GM12878 (cell line): ENCODE measurements at regions not wholly inside any gene's neighbourhood (a gene's known extent, or its start where the extent isn't known, plus 50 kb on each side); places are given as distances from the start of the nearest gene placed in this dataset.

Experiments used
- ATAC-seq: fragments of 200-7000 bp; cut with Tn5 transposase; 3 replicates; pipeline ENCODE4 v1.9.1; 2020; ENCODE audit warnings: mild to moderate bottlenecking, moderate library complexity
- BruUV-seq: library from RNA; stranded (reverse); fragments of 400-500 nt; replicated peaks from 2 replicates; lab custom pipeline; 2021; lab: Mats Ljungman, UMichigan
- CTCF ChIA-PET: fragments of 300-600 bp; sonication (Branson Sonifier 250); formaldehyde crosslinking; extraction: SDS; loops from one replicate; lab custom pipeline; 2021; ENCODE audit warnings: inconsistent platforms; lab: Yijun Ruan, JAX
- POLR2A ChIA-PET: fragments of 350-600 bp; formaldehyde crosslinking; extraction: SDS; loops from one replicate; lab custom pipeline; 2021; ENCODE audit warnings: inconsistent platforms; lab: Charles Lee
- RAD21 ChIA-PET: fragments of 300-600 bp; sonication (Branson Sonifier 250); formaldehyde crosslinking; loops from one replicate; lab custom pipeline; 2023; ENCODE audit warnings: antibody characterized with exemption; ENCODE audit not compliant: unreplicated experiment; lab: Charles Lee
- SMC1A ChIA-PET: fragments of 300-600 bp; sonication (Branson Sonifier 250); formaldehyde crosslinking; loops from one replicate; lab custom pipeline; 2023; ENCODE audit not compliant: unreplicated experiment, uncharacterized antibody; lab: Charles Lee
- DNase-seq: peaks from one replicate; pipeline ENCODE4 v3.0.0-alpha.2; 2011; ENCODE audit warnings: low read depth, low spot score
- FAIRE-seq: peaks from 3 replicates; lab custom pipeline; 2011; peaks lifted over from hg19 to GRCh38; lab: Jason Lieb, UNC
- H2AFZ ChIP-seq: 2 replicates; pipeline ENCODE4 v1.6.0; 2011; ENCODE audit warnings: low read depth, low read length, control low read depth; ENCODE audit not compliant: control insufficient read depth
- H3K27ac ChIP-seq: 2 replicates; pipeline ENCODE4 v1.5.1; 2011; ENCODE audit warnings: control low read depth; ENCODE audit not compliant: control insufficient read depth, insufficient read depth
- H3K27me3 ChIP-seq, 2 experiments: replicated peaks in 1 of 2; 2 replicates each; pipeline versions ENCODE4 v1.6.0 to v1.6.1; 2011; ENCODE audit warnings: low read length in 1 of 2; ENCODE audit not compliant: control insufficient read depth in 2 of 2, insufficient read depth in 2 of 2
- H3K36me3 ChIP-seq, 2 experiments: 2 replicates each; pipeline ENCODE4 v1.5.1; 2011; ENCODE audit warnings: low read length in 1 of 2; ENCODE audit not compliant: control insufficient read depth in 2 of 2, insufficient read depth in 2 of 2
- H3K4me1 ChIP-seq: 2 replicates; pipeline ENCODE4 v1.6.1; 2011; ENCODE audit warnings: mild to moderate bottlenecking, low read length, moderate library complexity, mixed read lengths; ENCODE audit not compliant: control insufficient read depth, insufficient read depth
- H3K4me2 ChIP-seq: 2 replicates; pipeline ENCODE4 v1.6.0; 2011; ENCODE audit warnings: control low read depth; ENCODE audit not compliant: control insufficient read depth, insufficient read depth
- H3K4me3 ChIP-seq: fragments of 200-600 bp; sonication (generic); 2 replicates; pipeline ENCODE4 v1.5.1; 2016
- H3K79me2 ChIP-seq: 2 replicates; pipeline ENCODE4 v1.6.0; 2011; ENCODE audit warnings: low read length; ENCODE audit not compliant: control insufficient read depth, insufficient read depth
- H3K9ac ChIP-seq: 2 replicates; pipeline ENCODE4 v1.8.0; 2011; ENCODE audit warnings: low read length, control low read depth, mixed read lengths; ENCODE audit not compliant: control insufficient read depth, insufficient read depth
- H3K9me3 ChIP-seq: replicated peaks from 3 replicates; pipeline ENCODE4 v1.5.1; 2011; ENCODE audit warnings: mild to moderate bottlenecking, low read length; ENCODE audit not compliant: control insufficient read depth, insufficient read depth
- H4K20me1 ChIP-seq: 2 replicates; pipeline ENCODE4 v1.6.0; 2011; ENCODE audit not compliant: control insufficient read depth, insufficient read depth
- ASH2L ChIP-seq: fragments of 300-600, 200-600 bp; sonication (generic); IDR thresholded peaks from 2 replicates; pipeline ENCODE4 v1.6.1; 2017; ENCODE audit warnings: low read depth, mild to moderate bottlenecking, borderline replicate concordance
- BRCA1 ChIP-seq: IDR thresholded peaks from 2 replicates; pipeline ENCODE4 v1.6.1; 2011; ENCODE audit warnings: low read depth, low read length, improper control_type of control experiment
- CHD4 ChIP-seq: fragments of 200-600 bp; sonication (generic); IDR thresholded peaks from 2 replicates; pipeline ENCODE4 v1.6.1; 2016; ENCODE audit warnings: mild to moderate bottlenecking
- ESRRA ChIP-seq: IDR thresholded peaks from 2 replicates; pipeline ENCODE4 v1.6.1; 2012; ENCODE audit warnings: mild to moderate bottlenecking, low read length, improper control_type of control experiment
- EZH2 ChIP-seq: IDR thresholded peaks from 2 replicates; pipeline ENCODE4 v1.6.1; 2012; ENCODE audit warnings: low read depth, mild to moderate bottlenecking, control low read depth, inconsistent platforms, low read length, borderline replicate concordance; ENCODE audit not compliant: control insufficient read depth
- FOXK2 ChIP-seq: fragments of 450-650 bp; IDR thresholded peaks from 2 replicates; pipeline ENCODE4 v1.6.1; 2017; ENCODE audit warnings: mild to moderate bottlenecking, moderate library complexity
- MYB ChIP-seq: fragments of 150-350 bp; IDR thresholded peaks from 2 replicates; pipeline ENCODE4 v1.6.1; 2014; ENCODE audit warnings: mild to moderate bottlenecking, low read depth, low read length, borderline replicate concordance
- NFYB ChIP-seq: IDR thresholded peaks from 2 replicates; pipeline ENCODE4 v1.6.1; 2011; ENCODE audit warnings: low read depth, mild to moderate bottlenecking, low read length, improper control_type of control experiment, moderate library complexity; ENCODE audit not compliant: insufficient read depth
- RAD51 ChIP-seq: fragments of 450-650 bp; IDR thresholded peaks from 2 replicates; pipeline ENCODE4 v1.6.1; 2016; ENCODE audit warnings: moderate library complexity, mild to moderate bottlenecking, inconsistent platforms
- SMC3 ChIP-seq: IDR thresholded peaks from 2 replicates; pipeline ENCODE4 v1.6.1; 2011; ENCODE audit warnings: low read length, improper control_type of control experiment, borderline replicate concordance
- SP1 ChIP-seq: IDR thresholded peaks from one replicate; pipeline ENCODE4 v1.6.1; 2011; ENCODE audit warnings: low read depth, low read length
- YY1 ChIP-seq: IDR thresholded peaks from 2 replicates; pipeline ENCODE4 v1.6.1; 2011; ENCODE audit warnings: low read depth, mild to moderate bottlenecking, low read length
- ZNF24 ChIP-seq: fragments of 450-650 bp; IDR thresholded peaks from 2 replicates; pipeline ENCODE4 v1.6.1; 2017; ENCODE audit warnings: antibody characterized with exemption, mild to moderate bottlenecking
- in situ Hi-C: fragments of 300-500 bp; cut with MboI; formaldehyde crosslinking; loops from 9 replicates; pipeline ENCODE4 v1.14.3; 2018; ENCODE audit warnings: mixed read lengths
- intact Hi-C: fragments of 100-400 bp; cut with micrococcal nuclease; formaldehyde crosslinking; loops from one replicate; pipeline ENCODE4 v1.14.2; 2022; ENCODE audit not compliant: unreplicated experiment
- TF ChIP-seq, protein P1 (sequence below): fragments of 450-650 bp; IDR thresholded peaks from 2 replicates; pipeline ENCODE4 v1.6.1; 2017; ENCODE audit warnings: mild to moderate bottlenecking, low read depth, inconsistent platforms; ENCODE audit not compliant: poor library complexity, severe bottlenecking
- TF ChIP-seq, protein P2 (sequence below): fragments of 450-650 bp; IDR thresholded peaks from 2 replicates; pipeline ENCODE4 v1.6.1; 2016; ENCODE audit warnings: mild to moderate bottlenecking, moderate library complexity, borderline replicate concordance
- TF ChIP-seq, protein P3 (sequence below), 3 experiments: IDR thresholded peaks in 2 of 3; conservative IDR thresholded peaks in 1 of 3; 2 replicates each; pipeline ENCODE4 v1.5.1; 2011; ENCODE audit warnings: low read depth in 3 of 3, low read length in 3 of 3, mild to moderate bottlenecking in 3 of 3, control low read depth in 2 of 3, moderate library complexity in 2 of 3, inconsistent platforms in 1 of 3, mixed read lengths in 1 of 3; ENCODE audit not compliant: control insufficient read depth in 2 of 3, insufficient read depth in 1 of 3; ENCODE audit errors: extremely low read depth in 1 of 3

DNA sequence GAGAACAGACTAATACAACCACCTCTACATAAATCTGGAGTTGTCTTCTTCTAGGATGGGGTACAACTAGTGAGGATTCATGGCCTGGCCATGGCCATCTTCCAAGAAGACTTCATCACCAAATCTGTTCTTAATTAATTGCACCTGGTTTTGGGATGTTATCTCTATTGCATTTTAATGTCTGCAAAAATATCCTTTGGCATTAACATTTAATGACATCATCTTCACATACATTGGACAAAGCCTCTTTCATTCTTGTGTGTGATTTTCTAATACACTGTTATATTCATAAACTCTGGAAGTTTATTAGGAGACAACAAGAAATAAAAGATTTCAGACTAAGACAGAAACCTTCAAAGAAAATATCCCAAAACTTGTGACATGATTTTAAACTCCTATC, 124.2 kb upstream of the ABCB5 start:
- no peaks in the 10 kb centered on the region; a peak in 1 of 4 replicates for H3K36me3 ChIP-seq
- ChIA-PET CTCF (no interaction called here), RAD21 (no interaction called here), POLR2A (no interaction called here), SMC1A (no interaction called here)
- H3K4me3 ChIP-seq, result no peak overlapping the region
- FAIRE-seq, result no peak
- no peak for TF ChIP-seq RAD51
- TF ChIP-seq ZNF24, result no peak
- no peak for TF ChIP-seq BRCA1
- TF ChIP-seq CHD4, result no peak
- TF ChIP-seq FOXK2, result no peak
- TF ChIP-seq, protein P1, sequence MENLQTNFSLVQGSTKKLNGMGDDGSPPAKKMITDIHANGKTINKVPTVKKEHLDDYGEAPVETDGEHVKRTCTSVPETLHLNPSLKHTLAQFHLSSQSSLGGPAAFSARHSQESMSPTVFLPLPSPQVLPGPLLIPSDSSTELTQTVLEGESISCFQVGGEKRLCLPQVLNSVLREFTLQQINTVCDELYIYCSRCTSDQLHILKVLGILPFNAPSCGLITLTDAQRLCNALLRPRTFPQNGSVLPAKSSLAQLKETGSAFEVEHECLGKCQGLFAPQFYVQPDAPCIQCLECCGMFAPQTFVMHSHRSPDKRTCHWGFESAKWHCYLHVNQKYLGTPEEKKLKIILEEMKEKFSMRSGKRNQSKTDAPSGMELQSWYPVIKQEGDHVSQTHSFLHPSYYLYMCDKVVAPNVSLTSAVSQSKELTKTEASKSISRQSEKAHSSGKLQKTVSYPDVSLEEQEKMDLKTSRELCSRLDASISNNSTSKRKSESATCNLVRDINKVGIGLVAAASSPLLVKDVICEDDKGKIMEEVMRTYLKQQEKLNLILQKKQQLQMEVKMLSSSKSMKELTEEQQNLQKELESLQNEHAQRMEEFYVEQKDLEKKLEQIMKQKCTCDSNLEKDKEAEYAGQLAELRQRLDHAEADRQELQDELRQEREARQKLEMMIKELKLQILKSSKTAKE, result no peak
- no peak for TF ChIP-seq MYB
- no peak for TF ChIP-seq ESRRA
- TF ChIP-seq, protein P2, sequence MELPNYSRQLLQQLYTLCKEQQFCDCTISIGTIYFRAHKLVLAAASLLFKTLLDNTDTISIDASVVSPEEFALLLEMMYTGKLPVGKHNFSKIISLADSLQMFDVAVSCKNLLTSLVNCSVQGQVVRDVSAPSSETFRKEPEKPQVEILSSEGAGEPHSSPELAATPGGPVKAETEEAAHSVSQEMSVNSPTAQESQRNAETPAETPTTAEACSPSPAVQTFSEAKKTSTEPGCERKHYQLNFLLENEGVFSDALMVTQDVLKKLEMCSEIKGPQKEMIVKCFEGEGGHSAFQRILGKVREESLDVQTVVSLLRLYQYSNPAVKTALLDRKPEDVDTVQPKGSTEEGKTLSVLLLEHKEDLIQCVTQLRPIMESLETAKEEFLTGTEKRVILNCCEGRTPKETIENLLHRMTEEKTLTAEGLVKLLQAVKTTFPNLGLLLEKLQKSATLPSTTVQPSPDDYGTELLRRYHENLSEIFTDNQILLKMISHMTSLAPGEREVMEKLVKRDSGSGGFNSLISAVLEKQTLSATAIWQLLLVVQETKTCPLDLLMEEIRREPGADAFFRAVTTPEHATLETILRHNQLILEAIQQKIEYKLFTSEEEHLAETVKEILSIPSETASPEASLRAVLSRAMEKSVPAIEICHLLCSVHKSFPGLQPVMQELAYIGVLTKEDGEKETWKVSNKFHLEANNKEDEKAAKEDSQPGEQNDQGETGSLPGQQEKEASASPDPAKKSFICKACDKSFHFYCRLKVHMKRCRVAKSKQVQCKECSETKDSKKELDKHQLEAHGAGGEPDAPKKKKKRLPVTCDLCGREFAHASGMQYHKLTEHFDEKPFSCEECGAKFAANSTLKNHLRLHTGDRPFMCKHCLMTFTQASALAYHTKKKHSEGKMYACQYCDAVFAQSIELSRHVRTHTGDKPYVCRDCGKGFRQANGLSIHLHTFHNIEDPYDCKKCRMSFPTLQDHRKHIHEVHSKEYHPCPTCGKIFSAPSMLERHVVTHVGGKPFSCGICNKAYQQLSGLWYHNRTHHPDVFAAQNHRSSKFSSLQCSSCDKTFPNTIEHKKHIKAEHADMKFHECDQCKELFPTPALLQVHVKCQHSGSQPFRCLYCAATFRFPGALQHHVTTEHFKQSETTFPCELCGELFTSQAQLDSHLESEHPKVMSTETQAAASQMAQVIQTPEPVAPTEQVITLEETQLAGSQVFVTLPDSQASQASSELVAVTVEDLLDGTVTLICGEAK, result no peak
- TF ChIP-seq NFYB, result no peak
- TF ChIP-seq, protein P3, sequence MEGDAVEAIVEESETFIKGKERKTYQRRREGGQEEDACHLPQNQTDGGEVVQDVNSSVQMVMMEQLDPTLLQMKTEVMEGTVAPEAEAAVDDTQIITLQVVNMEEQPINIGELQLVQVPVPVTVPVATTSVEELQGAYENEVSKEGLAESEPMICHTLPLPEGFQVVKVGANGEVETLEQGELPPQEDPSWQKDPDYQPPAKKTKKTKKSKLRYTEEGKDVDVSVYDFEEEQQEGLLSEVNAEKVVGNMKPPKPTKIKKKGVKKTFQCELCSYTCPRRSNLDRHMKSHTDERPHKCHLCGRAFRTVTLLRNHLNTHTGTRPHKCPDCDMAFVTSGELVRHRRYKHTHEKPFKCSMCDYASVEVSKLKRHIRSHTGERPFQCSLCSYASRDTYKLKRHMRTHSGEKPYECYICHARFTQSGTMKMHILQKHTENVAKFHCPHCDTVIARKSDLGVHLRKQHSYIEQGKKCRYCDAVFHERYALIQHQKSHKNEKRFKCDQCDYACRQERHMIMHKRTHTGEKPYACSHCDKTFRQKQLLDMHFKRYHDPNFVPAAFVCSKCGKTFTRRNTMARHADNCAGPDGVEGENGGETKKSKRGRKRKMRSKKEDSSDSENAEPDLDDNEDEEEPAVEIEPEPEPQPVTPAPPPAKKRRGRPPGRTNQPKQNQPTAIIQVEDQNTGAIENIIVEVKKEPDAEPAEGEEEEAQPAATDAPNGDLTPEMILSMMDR (IDR thresholded peaks at IDR 0.05 in 2 of 3, conservative IDR thresholded peaks at IDR 0.05 in 1 of 3; ENCODE audit: control insufficient read depth in 2 of 3, extremely low read depth in 1 of 3, insufficient read depth in 1 of 3, low read depth in 3 of 3, low read length in 3 of 3), result no peak
- no peak for TF ChIP-seq SP1
- TF ChIP-seq EZH2, result no peak
- no peak for TF ChIP-seq SMC3
- TF ChIP-seq YY1, result no peak
- TF ChIP-seq ASH2L, result no peak
- H3K27ac ChIP-seq, result no peak overlapping the region
- in situ Hi-C loops, result no loop called here
- no peaks in the 10 kb centered on the region for H3K4me1 ChIP-seq
- H4K20me1 ChIP-seq, result no peaks in the 10 kb centered on the region
- BruUV-seq, result no TSS peak
- ATAC-seq, result no peak
- no peak overlapping the region for H2AFZ ChIP-seq
- intact Hi-C loops, result no loop called here
- no peak overlapping the region for H3K4me2 ChIP-seq
- DNase-seq, result no peak
- H3K9ac ChIP-seq, result no peak overlapping the region
- H3K27me3 ChIP-seq, result no peaks in the 10 kb centered on the region
- no peaks in the 10 kb centered on the region for H3K79me2 ChIP-seq
- peaks cover 1% of the 10 kb centered on the region; the same call in 1 of the 3 replicates for H3K9me3 ChIP-seq
